SK-N-SH treated with all-trans-retinoic acid at 6 μM for 48 hours (cell line): ENCODE measurements at regions not wholly inside any gene's neighbourhood (a gene's known extent, or its start where the extent isn't known, plus 50 kb on each side); places are given as distances from the start of the nearest gene placed in this dataset.

Experiments
- ARNTL ChIP-seq: fragments of 450-650 bp; formaldehyde crosslinking; IDR thresholded peaks from 2 replicates; pipeline ENCODE4 v1.5.0; 2020; ENCODE audit warnings: low read depth, mild to moderate bottlenecking, moderate library complexity, borderline replicate concordance
- BACH2 ChIP-seq: fragments of 250-450 bp; sonication (Bioruptor Pico); IDR thresholded peaks from 2 replicates; pipeline ENCODE4 v1.9.0; 2021; ENCODE audit warnings: mild to moderate bottlenecking, borderline replicate concordance
- GLIS3 ChIP-seq: fragments of 250-450 bp; sonication (Bioruptor Pico); IDR thresholded peaks from 2 replicates; pipeline ENCODE4 v1.5.0; 2020; ENCODE audit warnings: mild to moderate bottlenecking, moderate library complexity
- SNAI2 ChIP-seq: fragments of 250-450 bp; sonication (Bioruptor Pico); IDR thresholded peaks from 2 replicates; pipeline ENCODE4 v1.5.0; 2020; ENCODE audit warnings: mild to moderate bottlenecking, moderate library complexity
- ZC3H10 ChIP-seq: fragments of 250-450 bp; sonication (Bioruptor Pico); IDR thresholded peaks from 2 replicates; pipeline ENCODE4 v1.5.1; 2021; ENCODE audit warnings: mild to moderate bottlenecking, moderate library complexity
- ZFP3 ChIP-seq: fragments of 250-450 bp; sonication (Bioruptor Pico); IDR thresholded peaks from 2 replicates; pipeline ENCODE4 v1.5.0; 2020; ENCODE audit warnings: mild to moderate bottlenecking, moderate library complexity
- ZFP30 ChIP-seq: fragments of 450-650 bp; formaldehyde crosslinking; IDR thresholded peaks from 2 replicates; pipeline ENCODE4 v1.5.0; 2022; ENCODE audit warnings: mild to moderate bottlenecking, moderate library complexity
- ZNF565 ChIP-seq: fragments of 450-650 bp; formaldehyde crosslinking; conservative IDR thresholded peaks from 2 replicates; pipeline ENCODE4 v1.5.0; 2020; ENCODE audit warnings: low read depth, mild to moderate bottlenecking, moderate library complexity
- ZNF8 ChIP-seq: fragments of 450-650 bp; formaldehyde crosslinking; IDR thresholded peaks from 2 replicates; pipeline ENCODE4 v1.5.0; 2020; ENCODE audit warnings: mild to moderate bottlenecking, moderate library complexity
- TF ChIP-seq, protein P1 (sequence below): fragments of 250-450 bp; sonication (Bioruptor Pico); IDR thresholded peaks from 2 replicates; pipeline ENCODE4 v1.8.0; 2020; ENCODE audit warnings: mild to moderate bottlenecking, moderate library complexity, borderline replicate concordance
- TF ChIP-seq, protein P2 (sequence below): fragments of 250-450 bp; sonication (Bioruptor Pico); IDR thresholded peaks from 2 replicates; pipeline ENCODE4 v1.8.0; 2021; ENCODE audit warnings: low read depth, mild to moderate bottlenecking, moderate library complexity, borderline replicate concordance
- TF ChIP-seq, protein P3 (sequence below): fragments of 250-450 bp; sonication (Bioruptor Pico); IDR thresholded peaks from 2 replicates; pipeline ENCODE4 v1.5.1; 2020; ENCODE audit warnings: low read depth, mild to moderate bottlenecking, moderate library complexity
- TF ChIP-seq, protein P4 (sequence below): fragments of 250-450 bp; sonication (Bioruptor Pico); IDR thresholded peaks from 2 replicates; pipeline ENCODE4 v1.5.1; 2021; ENCODE audit warnings: mild to moderate bottlenecking, moderate library complexity
- TF ChIP-seq, protein P5 (sequence below): fragments of 250-450 bp; sonication (Bioruptor Pico); IDR thresholded peaks from 2 replicates; pipeline ENCODE4 v1.5.0; 2020; ENCODE audit warnings: mild to moderate bottlenecking, moderate library complexity

DNA sequence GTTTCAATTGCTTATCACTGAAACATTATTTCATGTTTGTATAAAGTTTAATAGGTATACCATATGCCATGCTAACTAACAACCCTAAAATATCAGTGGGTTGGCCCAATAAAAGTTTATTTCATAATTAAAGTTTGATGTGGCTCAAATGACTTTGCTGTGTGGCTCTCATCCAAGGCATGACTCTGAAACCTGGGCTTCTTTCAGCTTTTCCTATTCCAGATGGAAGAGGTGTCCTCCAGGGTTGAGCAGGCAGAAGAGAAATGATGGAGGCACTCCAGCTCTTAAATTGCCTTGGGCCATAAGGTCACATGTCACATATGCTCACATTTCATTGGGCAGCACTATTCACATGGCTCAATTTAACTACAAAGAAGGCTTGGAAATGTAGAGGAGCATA lies 101.9 kb downstream of the MACIR start:
- TF ChIP-seq, protein P1, sequence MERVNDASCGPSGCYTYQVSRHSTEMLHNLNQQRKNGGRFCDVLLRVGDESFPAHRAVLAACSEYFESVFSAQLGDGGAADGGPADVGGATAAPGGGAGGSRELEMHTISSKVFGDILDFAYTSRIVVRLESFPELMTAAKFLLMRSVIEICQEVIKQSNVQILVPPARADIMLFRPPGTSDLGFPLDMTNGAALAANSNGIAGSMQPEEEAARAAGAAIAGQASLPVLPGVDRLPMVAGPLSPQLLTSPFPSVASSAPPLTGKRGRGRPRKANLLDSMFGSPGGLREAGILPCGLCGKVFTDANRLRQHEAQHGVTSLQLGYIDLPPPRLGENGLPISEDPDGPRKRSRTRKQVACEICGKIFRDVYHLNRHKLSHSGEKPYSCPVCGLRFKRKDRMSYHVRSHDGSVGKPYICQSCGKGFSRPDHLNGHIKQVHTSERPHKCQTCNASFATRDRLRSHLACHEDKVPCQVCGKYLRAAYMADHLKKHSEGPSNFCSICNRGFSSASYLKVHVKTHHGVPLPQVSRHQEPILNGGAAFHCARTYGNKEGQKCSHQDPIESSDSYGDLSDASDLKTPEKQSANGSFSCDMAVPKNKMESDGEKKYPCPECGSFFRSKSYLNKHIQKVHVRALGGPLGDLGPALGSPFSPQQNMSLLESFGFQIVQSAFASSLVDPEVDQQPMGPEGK (CRISPR knock-in tag) = no peak
- TF ChIP-seq SNAI2 (CRISPR knock-in tag) = no peak
- no peak for TF ChIP-seq ZFP30 (CRISPR knock-in tag)
- TF ChIP-seq, protein P2, sequence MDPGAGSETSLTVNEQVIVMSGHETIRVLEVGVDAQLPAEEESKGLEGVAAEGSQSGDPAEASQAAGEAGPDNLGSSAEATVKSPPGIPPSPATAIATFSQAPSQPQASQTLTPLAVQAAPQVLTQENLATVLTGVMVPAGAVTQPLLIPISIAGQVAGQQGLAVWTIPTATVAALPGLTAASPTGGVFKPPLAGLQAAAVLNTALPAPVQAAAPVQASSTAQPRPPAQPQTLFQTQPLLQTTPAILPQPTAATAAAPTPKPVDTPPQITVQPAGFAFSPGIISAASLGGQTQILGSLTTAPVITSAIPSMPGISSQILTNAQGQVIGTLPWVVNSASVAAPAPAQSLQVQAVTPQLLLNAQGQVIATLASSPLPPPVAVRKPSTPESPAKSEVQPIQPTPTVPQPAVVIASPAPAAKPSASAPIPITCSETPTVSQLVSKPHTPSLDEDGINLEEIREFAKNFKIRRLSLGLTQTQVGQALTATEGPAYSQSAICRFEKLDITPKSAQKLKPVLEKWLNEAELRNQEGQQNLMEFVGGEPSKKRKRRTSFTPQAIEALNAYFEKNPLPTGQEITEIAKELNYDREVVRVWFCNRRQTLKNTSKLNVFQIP = no peak
- no peak for TF ChIP-seq BACH2 (CRISPR knock-in tag)
- TF ChIP-seq ZC3H10 (CRISPR knock-in tag) = no peak
- TF ChIP-seq ARNTL (CRISPR knock-in tag) = no peak
- TF ChIP-seq, protein P3, sequence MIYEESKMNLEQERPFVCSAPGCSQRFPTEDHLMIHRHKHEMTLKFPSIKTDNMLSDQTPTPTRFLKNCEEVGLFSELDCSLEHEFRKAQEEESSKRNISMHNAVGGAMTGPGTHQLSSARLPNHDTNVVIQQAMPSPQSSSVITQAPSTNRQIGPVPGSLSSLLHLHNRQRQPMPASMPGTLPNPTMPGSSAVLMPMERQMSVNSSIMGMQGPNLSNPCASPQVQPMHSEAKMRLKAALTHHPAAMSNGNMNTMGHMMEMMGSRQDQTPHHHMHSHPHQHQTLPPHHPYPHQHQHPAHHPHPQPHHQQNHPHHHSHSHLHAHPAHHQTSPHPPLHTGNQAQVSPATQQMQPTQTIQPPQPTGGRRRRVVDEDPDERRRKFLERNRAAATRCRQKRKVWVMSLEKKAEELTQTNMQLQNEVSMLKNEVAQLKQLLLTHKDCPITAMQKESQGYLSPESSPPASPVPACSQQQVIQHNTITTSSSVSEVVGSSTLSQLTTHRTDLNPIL = no peak
- no peak for TF ChIP-seq ZNF565 (CRISPR knock-in tag)
- TF ChIP-seq ZFP3 (CRISPR knock-in tag) = no peak
- no peak for TF ChIP-seq ZNF8
- TF ChIP-seq, protein P4, sequence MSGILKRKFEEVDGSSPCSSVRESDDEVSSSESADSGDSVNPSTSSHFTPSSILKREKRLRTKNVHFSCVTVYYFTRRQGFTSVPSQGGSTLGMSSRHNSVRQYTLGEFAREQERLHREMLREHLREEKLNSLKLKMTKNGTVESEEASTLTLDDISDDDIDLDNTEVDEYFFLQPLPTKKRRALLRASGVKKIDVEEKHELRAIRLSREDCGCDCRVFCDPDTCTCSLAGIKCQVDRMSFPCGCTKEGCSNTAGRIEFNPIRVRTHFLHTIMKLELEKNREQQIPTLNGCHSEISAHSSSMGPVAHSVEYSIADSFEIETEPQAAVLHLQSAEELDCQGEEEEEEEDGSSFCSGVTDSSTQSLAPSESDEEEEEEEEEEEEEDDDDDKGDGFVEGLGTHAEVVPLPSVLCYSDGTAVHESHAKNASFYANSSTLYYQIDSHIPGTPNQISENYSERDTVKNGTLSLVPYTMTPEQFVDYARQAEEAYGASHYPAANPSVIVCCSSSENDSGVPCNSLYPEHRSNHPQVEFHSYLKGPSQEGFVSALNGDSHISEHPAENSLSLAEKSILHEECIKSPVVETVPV (CRISPR knock-in tag) = no peak
- TF ChIP-seq, protein P5, sequence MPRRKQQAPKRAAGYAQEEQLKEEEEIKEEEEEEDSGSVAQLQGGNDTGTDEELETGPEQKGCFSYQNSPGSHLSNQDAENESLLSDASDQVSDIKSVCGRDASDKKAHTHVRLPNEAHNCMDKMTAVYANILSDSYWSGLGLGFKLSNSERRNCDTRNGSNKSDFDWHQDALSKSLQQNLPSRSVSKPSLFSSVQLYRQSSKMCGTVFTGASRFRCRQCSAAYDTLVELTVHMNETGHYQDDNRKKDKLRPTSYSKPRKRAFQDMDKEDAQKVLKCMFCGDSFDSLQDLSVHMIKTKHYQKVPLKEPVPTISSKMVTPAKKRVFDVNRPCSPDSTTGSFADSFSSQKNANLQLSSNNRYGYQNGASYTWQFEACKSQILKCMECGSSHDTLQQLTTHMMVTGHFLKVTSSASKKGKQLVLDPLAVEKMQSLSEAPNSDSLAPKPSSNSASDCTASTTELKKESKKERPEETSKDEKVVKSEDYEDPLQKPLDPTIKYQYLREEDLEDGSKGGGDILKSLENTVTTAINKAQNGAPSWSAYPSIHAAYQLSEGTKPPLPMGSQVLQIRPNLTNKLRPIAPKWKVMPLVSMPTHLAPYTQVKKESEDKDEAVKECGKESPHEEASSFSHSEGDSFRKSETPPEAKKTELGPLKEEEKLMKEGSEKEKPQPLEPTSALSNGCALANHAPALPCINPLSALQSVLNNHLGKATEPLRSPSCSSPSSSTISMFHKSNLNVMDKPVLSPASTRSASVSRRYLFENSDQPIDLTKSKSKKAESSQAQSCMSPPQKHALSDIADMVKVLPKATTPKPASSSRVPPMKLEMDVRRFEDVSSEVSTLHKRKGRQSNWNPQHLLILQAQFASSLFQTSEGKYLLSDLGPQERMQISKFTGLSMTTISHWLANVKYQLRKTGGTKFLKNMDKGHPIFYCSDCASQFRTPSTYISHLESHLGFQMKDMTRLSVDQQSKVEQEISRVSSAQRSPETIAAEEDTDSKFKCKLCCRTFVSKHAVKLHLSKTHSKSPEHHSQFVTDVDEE (CRISPR knock-in tag) = no peak
- TF ChIP-seq GLIS3 (CRISPR knock-in tag) = no peak
